Neural progenitor cell (in vitro differentiated cells): ENCODE measurements at regions not wholly inside any gene's neighbourhood (a gene's known extent, or its start where the extent isn't known, plus 50 kb on each side); places are given as distances from the start of the nearest gene placed in this dataset.
"Not testable (repeated sequence)": the region's sequence is repeated elsewhere in the genome, so short reads cannot be mapped to it uniquely, and the experiment has no call there.

Source experiments
- DNase-seq: peaks from one replicate; pipeline ENCODE4 v3.0.0-alpha.2; 2016; ENCODE audit warnings: low spot score
- H2AFZ ChIP-seq: fragments of 200-600 bp; sonication (generic); replicated peaks from 2 replicates; pipeline ENCODE4 v1.6.1; 2016; ENCODE audit warnings: antibody characterized with exemption
- H3F3A ChIP-seq: fragments of 200-600 bp; sonication (generic); 2 replicates; pipeline ENCODE4 v1.6.1; 2016; ENCODE audit warnings: antibody characterized with exemption, low read depth
- H3K27ac ChIP-seq: fragments of 200-600 bp; sonication (generic); 2 replicates; pipeline ENCODE4 v1.5.1; 2016; ENCODE audit warnings: mild to moderate bottlenecking
- H3K27me3 ChIP-seq: fragments of 200-600 bp; sonication (generic); 2 replicates; pipeline ENCODE4 v1.6.1; 2016; ENCODE audit warnings: mild to moderate bottlenecking, moderate library complexity
- H3K36me3 ChIP-seq: fragments of 200-600 bp; sonication (generic); 2 replicates; pipeline ENCODE4 v1.5.1; 2016
- H3K4me1 ChIP-seq: fragments of 200-600 bp; sonication (generic); 2 replicates; pipeline ENCODE4 v1.6.1; 2016; ENCODE audit warnings: mixed run types
- H3K4me2 ChIP-seq: fragments of 200-600 bp; sonication (generic); 2 replicates; pipeline ENCODE4 v1.6.1; 2016
- H3K4me3 ChIP-seq: fragments of 200-600 bp; sonication (generic); 2 replicates; pipeline ENCODE4 v1.5.1; 2016
- H3K79me2 ChIP-seq: fragments of 200-600 bp; sonication (generic); 2 replicates; pipeline ENCODE4 v1.6.1; 2016; ENCODE audit warnings: low read depth
- H3K9ac ChIP-seq: fragments of 200-600 bp; sonication (generic); 2 replicates; pipeline ENCODE4 v1.6.1; 2016
- H3K9me3 ChIP-seq: fragments of 200-600 bp; sonication (generic); 2 replicates; pipeline ENCODE4 v1.5.1; 2016; ENCODE audit warnings: low read depth
- H4K20me1 ChIP-seq: fragments of 200-600 bp; sonication (generic); 2 replicates; pipeline ENCODE4 v1.6.1; 2016; ENCODE audit warnings: low read depth
- H3K27ac Mint-ChIP-seq: 3 replicates; pipeline ENCODE4 v1.8.0; 2021; ENCODE audit warnings: mixed read lengths
- H3K27me3 Mint-ChIP-seq: 2 replicates; pipeline ENCODE4 v1.8.0; 2022; ENCODE audit warnings: low read depth, mild to moderate bottlenecking, inconsistent platforms, moderate library complexity, mixed read lengths; ENCODE audit not compliant: insufficient read depth
- H3K36me3 Mint-ChIP-seq: 3 replicates; pipeline ENCODE4 v1.8.0; 2021; ENCODE audit warnings: mixed read lengths
- H3K4me1 Mint-ChIP-seq: 3 replicates; pipeline ENCODE4 v1.8.0; 2021; ENCODE audit warnings: mixed read lengths
- H3K4me3 Mint-ChIP-seq: 3 replicates; pipeline ENCODE4 v1.8.0; 2021; ENCODE audit warnings: mild to moderate bottlenecking, moderate library complexity, mixed read lengths
- H3K9me3 Mint-ChIP-seq: 3 replicates; pipeline ENCODE4 v1.8.0; 2020; ENCODE audit warnings: mixed read lengths
- EZH2 ChIP-seq: fragments of 200-600 bp; sonication (generic); IDR thresholded peaks from 2 replicates; pipeline ENCODE4 v1.6.1; 2017; ENCODE audit warnings: antibody characterized with exemption, mild to moderate bottlenecking, moderate library complexity
- EZH2phosphoT487 ChIP-seq: fragments of 200-600 bp; sonication (generic); IDR thresholded peaks from 2 replicates; pipeline ENCODE4 v1.6.1; 2017; ENCODE audit warnings: antibody characterized with exemption
- TF ChIP-seq, protein P1 (sequence below): fragments of 200-600 bp; sonication (generic); IDR thresholded peaks from 2 replicates; pipeline ENCODE4 v1.5.1; 2017; ENCODE audit warnings: antibody characterized with exemption, mild to moderate bottlenecking

DNA sequence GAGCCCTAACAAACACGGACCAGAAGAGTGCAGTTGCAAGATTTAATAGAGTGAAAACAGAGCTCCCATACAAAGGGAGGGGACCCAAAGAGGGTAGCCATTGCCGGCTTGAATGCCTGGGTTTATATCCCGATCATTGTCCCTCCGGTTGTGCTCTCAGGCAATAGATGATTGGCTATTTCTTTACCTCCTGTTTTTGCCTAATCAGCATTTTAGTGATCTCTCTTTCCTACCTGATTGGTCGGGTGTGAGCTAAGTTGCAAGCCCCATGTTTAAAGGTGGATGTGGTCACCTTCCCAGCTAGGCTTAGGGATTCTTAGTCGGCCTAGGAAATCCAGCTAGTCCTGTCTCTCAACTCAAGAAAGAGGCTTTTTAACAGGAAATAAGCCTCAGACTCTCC, 186.9 kb upstream of the TBX22 start:
- H3K36me3 ChIP-seq, H3K4me1 Mint-ChIP-seq, H3K27me3 ChIP-seq, H3K4me2 ChIP-seq, H3K4me3 Mint-ChIP-seq, H3K9me3 Mint-ChIP-seq, DNase-seq, H2AFZ ChIP-seq, H3K79me2 ChIP-seq, H3K27ac ChIP-seq, H4K20me1 ChIP-seq, H3K9me3 ChIP-seq, H3F3A ChIP-seq, H3K27me3 Mint-ChIP-seq, H3K27ac Mint-ChIP-seq, H3K4me3 ChIP-seq, H3K9ac ChIP-seq, H3K4me1 ChIP-seq, H3K36me3 Mint-ChIP-seq: not testable (repeated sequence)

DNA sequence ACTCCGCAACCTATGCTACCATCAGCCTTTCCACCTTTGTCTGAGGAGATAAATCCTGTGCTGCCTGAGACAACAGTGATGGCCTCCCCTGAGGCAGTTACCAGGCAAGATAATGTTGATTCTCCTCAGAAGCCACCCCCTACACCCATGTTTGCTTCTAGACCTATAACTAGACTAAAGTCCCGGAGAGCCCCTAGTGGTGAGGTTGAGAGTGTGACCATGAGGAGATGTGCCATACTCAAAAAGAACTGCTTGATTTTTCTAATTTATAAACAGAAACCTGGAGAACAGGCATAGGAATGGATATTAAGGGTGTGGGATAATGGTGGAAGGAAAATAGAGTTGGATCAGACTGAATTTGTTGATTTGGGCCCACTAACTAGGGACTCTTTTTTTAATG, 164.4 kb upstream of the TBX22 start:
- H3K27me3 Mint-ChIP-seq, H3K9me3 Mint-ChIP-seq, H3K9me3 ChIP-seq, H3K79me2 ChIP-seq, H3K4me2 ChIP-seq, H3K27ac Mint-ChIP-seq, H4K20me1 ChIP-seq, H3K36me3 Mint-ChIP-seq, H3F3A ChIP-seq, H3K27me3 ChIP-seq, H3K9ac ChIP-seq, H3K4me3 Mint-ChIP-seq, H3K27ac ChIP-seq, H3K4me3 ChIP-seq, H3K4me1 Mint-ChIP-seq, H2AFZ ChIP-seq, H3K36me3 ChIP-seq, H3K4me1 ChIP-seq: not testable (repeated sequence)
- TF ChIP-seq, protein P1, sequence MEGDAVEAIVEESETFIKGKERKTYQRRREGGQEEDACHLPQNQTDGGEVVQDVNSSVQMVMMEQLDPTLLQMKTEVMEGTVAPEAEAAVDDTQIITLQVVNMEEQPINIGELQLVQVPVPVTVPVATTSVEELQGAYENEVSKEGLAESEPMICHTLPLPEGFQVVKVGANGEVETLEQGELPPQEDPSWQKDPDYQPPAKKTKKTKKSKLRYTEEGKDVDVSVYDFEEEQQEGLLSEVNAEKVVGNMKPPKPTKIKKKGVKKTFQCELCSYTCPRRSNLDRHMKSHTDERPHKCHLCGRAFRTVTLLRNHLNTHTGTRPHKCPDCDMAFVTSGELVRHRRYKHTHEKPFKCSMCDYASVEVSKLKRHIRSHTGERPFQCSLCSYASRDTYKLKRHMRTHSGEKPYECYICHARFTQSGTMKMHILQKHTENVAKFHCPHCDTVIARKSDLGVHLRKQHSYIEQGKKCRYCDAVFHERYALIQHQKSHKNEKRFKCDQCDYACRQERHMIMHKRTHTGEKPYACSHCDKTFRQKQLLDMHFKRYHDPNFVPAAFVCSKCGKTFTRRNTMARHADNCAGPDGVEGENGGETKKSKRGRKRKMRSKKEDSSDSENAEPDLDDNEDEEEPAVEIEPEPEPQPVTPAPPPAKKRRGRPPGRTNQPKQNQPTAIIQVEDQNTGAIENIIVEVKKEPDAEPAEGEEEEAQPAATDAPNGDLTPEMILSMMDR: peak; percentile 26
- DNase-seq: peak; percentile 3

DNA sequence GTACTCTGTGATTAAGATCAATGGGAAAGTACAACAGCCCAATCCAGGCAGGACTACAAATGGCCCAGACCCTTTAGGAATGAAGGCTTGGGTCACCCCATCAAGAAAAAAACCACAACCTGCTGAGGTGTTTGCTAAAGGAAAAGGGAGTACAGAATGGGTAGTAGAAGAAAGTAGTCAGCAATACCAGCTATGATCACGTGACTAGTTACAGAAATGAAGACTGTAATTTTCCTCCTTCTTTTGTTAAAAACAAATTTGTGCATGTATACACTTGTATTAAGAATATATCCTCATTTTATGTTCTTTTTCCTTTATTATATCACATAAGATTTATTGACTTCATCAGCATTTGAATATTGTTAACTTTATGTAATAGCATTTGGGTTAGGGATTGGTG, 160.1 kb upstream of the TBX22 start:
- Mint-ChIP-seq H3K36me3 (no peaks in the 10 kb centered on the region), H3K27ac (no peak overlapping the region), H3K4me3 (no peak overlapping the region), H3K27me3 (no peaks in the 10 kb centered on the region), H3K9me3 (no peaks in the 10 kb centered on the region), H3K4me1 (no peaks in the 10 kb centered on the region)
- TF ChIP-seq, protein P1: no peak
- TF ChIP-seq EZH2phosphoT487 (no peak), EZH2 (no peak)
- Histone ChIP-seq H3K27ac (no peak overlapping the region), H3K4me3 (no peak overlapping the region), H3K4me1 (no peaks in the 10 kb centered on the region), H2AFZ (no peak overlapping the region), H4K20me1 (no peaks in the 10 kb centered on the region), H3F3A (no peaks in the 10 kb centered on the region), H3K36me3 (no peaks in the 10 kb centered on the region), H3K79me2 (no peaks in the 10 kb centered on the region), H3K27me3 (no peaks in the 10 kb centered on the region), H3K4me2 (no peak overlapping the region), H3K9ac (no peak overlapping the region), H3K9me3 (no peaks in the 10 kb centered on the region)
- DNase-seq: no peak
